GM19043 (cell line): ENCODE measurements at regions not wholly inside any gene's neighbourhood (a gene's known extent, or its start where the extent isn't known, plus 50 kb on each side); places are given as distances from the start of the nearest gene placed in this dataset.
A peak's percentile ranks its signal among the peaks of the same experiment; 100 is the strongest.
"Not testable (repeated sequence)": the region's sequence is repeated elsewhere in the genome, so short reads cannot be mapped to it uniquely, and the experiment has no call there.

Experiments
- ATAC-seq: cut with Tn5 transposase; IDR thresholded peaks from one replicate; pipeline ENCODE4 v1.9.1; 2021; ENCODE audit warnings: low read depth; ENCODE audit not compliant: unreplicated experiment

GRCh38 chr3:130569461-130570365, 52.7 kb downstream of the COL6A6 start:
- no peak for ATAC-seq

DNA sequence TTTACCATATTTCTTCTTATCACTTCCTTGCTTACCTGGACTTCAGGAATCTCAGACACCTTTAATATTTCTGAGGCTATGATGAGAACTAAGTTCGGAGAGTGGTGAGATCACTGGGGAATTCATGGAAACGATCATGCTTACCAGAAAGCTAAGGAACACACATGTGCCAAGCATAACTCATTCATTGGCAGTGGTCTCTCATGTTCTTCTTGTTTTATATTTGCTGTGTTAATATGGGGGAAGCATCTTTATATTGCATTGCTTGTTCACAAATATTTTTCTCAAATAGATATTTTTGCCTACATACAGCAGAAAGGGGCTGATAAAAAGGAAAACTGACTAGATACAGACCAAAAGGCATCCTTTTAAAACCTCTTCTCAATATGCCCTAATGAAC, 55.8 kb downstream of the COL6A6 start:
- no peak for ATAC-seq

- ATAC-seq: no peak
Measured at GRCh38 chr3:130576375-130577266, 59.6 kb downstream of the COL6A6 start.

GRCh38 chr3:130582457-130583153, 65.6 kb downstream of the COL6A6 start:
- ATAC-seq: peak; percentile 61

- not testable (repeated sequence) for ATAC-seq
Measured at GRCh38 chr3:130594749-130595148, 77.8 kb downstream of the COL6A6 start.

DNA sequence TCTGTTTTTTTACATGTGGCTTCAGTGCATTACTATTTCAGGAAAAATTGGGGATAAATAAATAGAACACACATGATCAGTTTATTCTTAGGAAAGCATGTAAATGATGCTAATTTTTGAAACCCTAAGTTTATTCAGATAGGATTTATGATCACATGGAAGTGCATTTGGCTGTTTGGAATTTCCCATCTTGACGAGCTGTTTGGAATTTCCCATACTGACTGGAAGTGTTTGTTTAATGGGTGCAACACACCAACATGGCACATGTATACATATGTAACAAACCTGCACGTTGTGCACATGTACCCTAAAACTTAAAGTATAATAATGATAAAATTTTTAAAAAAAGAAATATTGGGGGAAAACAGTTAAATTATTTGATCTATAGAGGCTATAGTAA, 79.5 kb downstream of the COL6A6 start:
- ATAC-seq: no peak

- no peak for ATAC-seq
Measured at GRCh38 chr3:130601442-130601971, 84.5 kb downstream of the COL6A6 start.

DNA sequence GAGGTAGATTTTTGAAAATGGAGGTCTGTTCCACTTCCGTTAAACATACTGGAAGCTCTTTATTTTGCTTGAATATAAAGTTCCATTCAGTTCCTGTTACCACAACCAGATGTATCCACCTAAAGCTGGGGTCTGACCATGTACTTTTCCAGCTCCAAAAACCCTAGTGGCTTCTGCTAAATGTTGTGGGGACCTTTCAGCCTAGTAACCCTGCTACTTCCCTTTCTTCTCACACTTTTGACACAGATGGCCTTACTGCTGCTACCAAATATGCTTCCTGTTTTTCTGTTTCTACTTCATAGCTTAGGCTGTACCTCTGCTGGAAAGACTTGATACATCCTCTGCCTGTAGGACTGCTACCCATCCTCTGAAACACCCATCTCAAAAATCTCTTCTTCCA, 87.8 kb downstream of the COL6A6 start:
- no peak for ATAC-seq

DNA sequence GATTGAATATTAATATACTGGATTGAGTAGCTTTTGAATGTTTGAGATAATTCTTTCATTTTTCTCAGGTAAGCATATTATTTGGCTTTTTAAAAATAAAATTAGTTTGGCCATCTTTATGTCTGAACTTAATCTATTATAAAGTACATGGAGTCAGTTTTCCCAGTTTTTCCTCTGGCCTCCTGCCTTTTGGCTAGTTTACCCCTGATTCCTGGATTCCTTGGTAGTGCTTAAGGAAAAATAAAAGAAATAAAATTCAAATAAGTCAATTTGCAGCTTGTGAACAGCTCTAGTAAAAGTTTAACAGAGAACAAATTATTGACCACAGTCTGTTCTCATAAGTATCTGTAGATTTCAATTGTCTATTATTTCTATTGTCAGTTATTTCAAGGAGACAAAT, 89.4 kb downstream of the COL6A6 start:
- no peak for ATAC-seq

DNA sequence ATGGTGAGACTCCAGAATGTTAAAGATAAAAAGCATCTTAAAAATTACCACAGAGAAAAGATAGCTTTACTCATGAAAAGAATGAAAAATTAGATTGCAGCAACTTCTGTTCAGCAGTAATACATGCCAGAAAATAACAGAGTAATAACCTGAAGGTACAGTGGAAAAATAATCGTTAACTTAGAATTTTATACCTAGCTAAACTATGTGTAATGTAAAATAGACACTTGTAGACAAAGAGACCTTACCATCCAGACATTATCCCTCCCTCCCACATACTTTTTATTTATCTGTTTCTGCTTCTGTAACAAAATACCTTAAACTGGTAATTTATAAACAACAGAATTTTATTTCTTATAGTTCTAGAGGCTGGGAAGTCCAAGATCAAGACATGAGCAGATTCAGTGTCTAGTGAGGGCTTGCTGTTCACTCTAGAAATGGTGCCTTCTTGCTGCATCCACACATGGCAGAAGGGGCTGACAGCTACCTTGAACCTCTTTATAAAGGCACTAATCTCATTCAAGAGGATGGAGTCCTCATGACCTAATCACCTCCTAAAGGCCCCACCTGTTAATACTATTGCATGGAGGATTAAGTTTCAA, 90.7 kb downstream of the COL6A6 start:
- no peak for ATAC-seq

- ATAC-seq: no peak
Measured at GRCh38 chr3:130609166-130609979, 92.4 kb downstream of the COL6A6 start.

- no peak for ATAC-seq
Measured at GRCh38 chr3:130619196-130619595, 102.2 kb downstream of the COL6A6 start.

- no peak for ATAC-seq
Measured at GRCh38 chr3:130621824-130622223, 104.8 kb downstream of the COL6A6 start.

DNA sequence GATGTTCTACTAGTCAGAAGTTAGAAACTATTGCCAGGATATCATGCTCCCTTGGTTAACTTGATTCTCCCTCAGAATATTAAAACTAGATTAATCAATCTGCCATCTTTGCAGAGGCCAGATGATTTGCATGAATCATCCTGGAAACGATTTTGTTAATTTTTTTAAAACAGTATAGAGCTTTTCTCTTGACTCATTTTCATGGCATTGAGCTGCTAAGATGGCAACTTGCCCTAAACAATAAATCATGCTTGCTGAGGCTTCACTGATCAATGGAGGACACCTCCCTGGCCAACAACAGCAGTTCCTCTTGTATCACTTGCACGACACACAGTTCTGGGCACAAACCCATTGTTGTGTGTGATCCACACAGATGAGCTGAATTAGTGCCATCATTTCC, 109.1 kb downstream of the COL6A6 start:
- no peak for ATAC-seq

- no peak for ATAC-seq
Measured at GRCh38 chr3:130627143-130627855, 110.3 kb downstream of the COL6A6 start.

DNA sequence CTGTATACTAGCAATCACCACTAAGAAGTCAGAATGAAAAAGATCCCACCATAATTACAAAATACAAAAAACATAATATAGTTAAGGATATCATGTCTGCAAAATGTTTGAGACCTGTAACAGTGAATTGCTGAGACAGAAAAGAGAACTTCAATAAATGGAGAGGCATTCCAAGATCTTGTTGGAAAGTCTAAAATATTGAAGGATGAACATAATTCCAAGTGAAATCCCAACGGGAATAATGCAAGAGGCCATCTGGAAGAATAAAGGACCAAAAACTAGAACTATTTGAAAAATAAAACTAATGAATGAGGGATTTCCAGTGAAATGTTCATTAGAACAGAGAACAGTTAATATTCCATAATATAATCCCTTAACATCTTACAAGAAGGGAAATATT, 110.9 kb downstream of the COL6A6 start:
- no peak for ATAC-seq
